ENCODE measurements at regions not wholly inside any gene's neighbourhood (a gene's known extent, or its start where the extent isn't known, plus 50 kb on each side); places are given as distances from the start of the nearest gene placed in this dataset.

DNA sequence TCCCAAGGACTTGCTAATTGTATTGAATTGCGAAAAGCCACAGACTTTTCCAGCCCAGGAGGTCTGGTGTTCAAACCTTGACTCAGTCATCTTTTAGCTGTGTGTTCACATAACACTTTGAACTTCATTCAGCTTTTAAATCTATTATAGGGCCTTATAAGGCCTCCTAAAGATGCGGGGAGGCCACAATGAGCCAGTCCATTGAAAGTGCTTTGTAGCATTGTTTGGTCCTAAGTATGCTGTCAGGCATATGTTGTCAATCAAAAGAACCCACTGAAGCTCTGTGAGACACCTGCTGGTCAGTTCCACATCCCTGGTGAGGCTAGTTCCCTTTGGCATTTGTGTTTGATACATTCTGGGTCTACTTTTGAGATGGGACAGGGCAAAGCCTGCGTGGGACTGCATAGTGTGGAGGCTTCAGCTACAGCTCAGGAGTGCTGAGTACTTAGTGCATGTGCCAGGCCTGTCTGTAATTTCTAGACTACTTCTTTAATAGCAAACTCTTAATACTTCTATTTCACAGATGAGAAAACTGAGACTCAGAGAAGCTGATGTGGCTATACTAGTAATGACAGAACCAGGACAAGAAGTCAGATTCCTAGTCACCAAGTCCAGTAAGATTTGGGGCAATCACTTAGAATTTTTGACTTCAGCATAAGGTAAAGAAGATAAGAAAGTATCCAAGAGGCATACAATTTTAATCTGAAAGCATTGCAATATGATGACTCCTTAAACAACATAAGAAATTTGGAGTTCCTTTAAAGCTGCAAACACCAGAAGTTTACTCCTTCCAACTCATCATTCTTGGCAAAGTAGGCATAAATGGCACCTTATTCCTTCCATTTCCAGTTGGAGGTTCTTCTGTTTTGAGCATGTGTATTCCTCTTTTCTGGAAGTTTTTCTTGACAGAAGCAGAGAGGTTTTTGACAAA lies 213.0 kb downstream of the PDCD6IP start:
- DNase-seq (ENCODE audit: low read depth), result no peak

DNA sequence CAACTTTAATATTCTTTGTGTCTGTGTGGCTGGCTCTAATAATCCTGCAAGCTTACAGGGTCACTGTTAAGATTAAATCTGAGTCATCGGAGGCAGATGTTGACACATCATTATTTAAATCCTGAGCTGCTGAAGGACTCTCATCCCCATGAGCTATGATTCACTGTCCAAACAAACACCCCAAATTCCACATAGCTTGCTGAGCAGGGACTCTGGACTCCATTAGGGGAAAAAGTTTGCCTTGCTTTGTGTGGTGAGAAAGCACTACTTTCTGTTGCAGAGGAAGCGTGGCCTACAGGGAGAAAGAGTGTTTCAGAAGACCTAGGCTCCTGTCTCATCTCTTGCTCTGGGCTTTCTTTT lies 213.7 kb downstream of the PDCD6IP start:
- no peak for DNase-seq (ENCODE audit: low read depth)

DNA sequence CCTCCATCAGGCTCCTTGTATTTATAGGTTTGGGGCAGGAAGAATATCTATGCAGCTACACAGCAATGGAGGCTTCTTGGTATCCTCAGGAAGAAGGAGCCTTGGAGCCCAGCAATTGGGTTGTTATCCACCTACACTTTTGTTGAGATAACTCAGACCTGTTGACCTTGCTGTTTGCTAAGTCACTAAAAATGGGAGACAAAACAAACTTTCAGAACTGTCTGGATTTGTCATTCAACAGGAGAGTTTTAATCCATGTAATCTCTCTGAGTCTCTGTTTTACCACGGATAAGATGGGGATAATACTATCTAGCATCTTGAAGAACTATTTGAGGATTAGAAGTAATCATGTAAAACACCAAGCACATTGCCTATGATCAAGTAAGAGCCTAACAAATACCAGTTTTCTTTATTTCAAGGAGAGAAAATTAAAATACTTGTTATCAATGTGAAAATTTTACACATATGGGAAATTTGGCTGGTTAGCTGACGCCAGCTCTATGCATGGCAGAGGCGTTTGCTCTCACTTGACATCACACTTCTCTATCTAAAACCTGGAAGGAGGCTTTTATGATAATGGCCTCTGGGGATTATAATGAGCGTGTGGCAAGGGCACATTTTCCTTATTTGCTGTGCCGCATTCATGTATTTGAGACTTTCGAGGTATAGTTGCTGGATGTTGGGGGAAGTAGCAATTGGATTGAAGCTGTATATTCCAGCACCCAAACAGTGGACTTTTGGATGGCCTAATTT lies 215.6 kb downstream of the PDCD6IP start:
- no peak for DNase-seq (ENCODE audit: low read depth)

DNA sequence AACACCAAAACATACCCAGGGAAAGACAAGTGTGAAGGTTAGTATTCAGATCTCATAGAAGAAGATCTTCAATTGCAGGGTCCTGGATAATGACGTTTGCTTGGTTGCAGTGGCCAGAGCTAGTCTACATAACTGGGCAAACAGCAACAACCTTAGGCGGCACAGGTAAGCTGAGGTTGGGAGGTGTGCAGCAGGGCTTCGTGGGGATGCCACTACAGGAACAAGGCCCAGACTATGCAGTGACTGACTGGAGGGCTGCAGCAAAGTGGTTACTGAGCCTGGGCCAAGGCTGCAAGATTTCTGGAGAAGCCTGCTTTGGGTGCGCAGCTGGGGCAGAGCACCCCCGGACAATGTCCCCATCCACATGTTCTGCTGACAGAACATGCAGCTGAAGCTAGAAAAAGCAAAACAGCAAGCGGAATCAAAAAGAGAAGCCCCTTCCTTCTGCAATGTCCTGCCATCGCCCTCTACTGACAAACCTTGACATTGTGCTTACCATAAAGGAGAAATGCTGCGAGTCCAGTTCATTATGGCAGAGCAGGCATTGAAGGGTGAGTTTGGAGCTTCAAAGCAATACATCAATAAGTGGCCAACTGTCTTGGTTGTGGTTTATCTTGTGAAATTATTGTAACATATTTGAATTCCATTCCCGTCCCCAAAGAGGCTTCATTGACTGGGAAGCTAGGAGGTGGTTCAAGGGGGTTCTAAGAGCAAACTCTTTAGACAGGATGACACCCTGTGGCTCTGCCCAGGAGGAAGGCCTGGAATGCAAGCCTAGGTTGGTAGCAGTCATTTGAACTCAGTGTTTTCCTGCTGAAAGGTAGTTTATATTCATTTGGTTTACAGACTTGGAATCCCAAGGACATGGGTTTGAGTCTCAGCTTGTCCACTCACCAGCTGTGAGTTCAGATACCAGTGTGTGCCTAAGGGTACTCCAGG lies 217.0 kb downstream of the PDCD6IP start:
- no peak for DNase-seq (ENCODE audit: low read depth)

DNA sequence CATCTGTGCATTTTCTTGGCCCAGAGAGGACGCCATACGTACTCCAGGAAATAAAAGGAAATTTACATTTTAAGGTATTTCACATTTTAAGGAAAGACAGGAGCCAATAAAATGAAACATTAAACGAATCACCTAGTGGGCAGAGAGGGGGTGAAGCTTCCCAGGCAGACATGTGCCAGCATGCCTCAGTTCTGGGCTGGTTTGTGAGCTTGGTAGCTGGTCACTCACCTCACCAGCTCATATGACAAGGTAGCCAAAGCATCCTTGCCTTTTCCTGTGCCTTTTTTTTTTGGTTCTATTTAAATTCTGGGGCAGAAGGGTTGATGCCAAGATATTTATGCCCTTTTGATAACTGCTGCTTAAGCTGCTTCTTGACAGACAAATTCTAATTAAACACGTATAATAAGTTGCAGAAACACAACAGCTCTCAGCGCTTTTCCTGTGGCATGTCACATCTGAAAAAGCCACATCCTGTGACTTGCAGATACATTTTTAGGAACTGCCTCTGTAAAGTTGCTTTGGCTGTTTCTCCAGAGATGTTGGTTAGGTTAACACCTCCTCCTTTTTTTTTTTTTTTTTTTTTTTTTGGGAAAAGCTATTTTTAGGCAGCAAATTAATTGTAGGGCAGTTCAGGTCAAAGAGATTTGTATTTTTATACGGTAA lies 218.6 kb downstream of the PDCD6IP start:
- DNase-seq (ENCODE audit: low read depth), result no peak

DNA sequence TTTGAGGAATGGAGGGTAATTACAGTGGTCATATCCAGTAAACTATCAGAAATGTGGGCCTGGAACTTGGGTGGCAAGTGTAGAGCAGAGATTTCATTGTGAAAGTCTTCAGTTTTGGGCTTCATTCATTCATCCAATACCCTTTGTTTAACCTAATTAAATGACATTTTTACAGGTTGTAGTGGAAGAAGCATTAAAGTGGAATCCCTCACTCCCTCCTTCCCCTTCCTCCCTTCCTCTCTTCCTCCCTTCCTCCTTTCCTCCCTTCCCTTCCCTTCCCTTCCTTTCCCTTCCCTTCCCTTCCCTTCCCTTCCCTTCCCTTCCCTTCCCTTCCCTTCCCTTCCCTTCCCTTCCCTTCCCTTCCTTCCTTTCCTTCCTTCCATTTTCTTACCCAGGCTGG lies 219.3 kb downstream of the PDCD6IP start:
- no peak for DNase-seq (ENCODE audit: low read depth)

DNA sequence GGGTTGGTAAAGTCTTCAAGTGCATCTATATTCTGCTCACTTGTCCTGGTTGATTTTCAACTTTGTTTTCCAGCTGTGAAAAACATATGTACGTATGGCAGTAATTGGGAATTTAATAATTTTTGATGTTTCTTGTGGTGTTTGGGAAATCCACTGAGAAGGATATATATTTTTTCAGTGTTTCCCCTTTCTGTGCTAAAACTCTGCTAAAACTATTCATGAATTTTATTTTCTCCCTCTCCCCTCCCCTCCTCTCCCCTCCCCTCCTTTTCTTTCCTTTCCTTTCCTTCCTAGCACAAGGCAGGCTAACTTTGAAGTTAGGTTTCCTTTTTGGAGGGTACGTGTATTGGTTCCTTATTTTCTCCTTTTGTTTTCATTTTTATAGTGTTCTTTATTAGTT lies 220.7 kb downstream of the PDCD6IP start:
- no peak for DNase-seq (ENCODE audit: low read depth)

DNA sequence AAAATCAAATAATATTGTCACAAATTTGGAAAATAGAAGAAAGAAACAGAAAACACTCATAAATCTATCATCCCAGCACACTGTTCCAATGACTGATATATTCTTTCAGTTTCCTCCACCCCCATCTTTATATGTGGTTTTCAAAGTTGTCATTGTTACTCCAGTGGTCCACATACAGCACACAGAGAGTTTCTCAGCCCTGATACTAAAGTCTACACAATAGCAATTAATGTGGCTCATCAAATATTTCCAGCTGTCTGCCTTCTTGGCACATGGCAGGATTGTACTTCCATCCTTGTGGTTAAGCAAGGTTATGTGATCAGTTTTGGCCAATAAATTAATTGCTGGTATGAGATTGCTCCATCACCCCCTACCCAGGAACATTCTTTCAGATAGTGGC lies 221.7 kb downstream of the PDCD6IP start:
- no peak for DNase-seq (ENCODE audit: low read depth)

DNA sequence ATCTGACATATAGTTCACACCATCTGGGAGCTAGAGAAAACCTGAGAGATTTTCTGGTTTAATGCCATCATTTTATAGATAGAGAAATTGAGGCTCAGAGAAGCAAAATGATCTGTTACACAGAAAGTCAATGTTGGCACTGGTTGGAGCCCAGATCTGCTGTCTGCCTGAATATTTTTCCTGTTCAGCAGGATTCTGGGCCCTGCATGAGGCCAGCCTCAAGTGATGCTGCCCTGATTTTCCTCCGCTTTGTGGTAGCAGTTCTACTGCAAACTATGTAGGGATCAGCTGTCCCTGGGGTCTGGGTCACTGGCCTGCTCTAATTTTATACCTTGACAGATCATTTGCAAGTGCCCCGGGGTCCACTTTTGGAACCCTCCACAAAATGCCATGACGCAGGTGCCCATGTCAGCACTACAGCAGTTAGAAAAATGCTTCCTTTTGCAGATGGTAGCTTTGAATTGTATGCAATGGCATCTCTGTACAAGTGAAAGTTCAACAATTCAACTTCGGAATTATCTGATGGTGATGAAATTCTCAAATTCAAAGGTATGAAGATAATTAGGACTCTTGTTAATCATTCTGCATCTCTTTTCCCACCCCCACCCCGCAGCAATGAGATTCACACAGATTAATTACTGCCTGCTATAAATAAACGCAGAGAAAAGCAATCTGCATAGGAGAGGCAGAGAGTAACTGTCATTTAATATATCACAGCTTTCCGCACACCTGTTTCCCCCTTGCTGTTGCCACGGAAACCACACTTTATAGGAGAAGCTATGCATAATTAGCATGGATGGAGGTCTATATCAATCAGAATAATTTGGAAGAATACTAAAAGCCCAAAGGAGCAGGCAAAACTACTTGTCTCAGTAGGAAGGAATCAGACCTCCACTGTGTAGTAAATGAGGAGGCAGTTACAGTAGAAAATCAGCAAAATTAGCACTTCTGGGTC lies 222.6 kb downstream of the PDCD6IP start:
- DNase-seq (ENCODE audit: low read depth), result no peak

DNA sequence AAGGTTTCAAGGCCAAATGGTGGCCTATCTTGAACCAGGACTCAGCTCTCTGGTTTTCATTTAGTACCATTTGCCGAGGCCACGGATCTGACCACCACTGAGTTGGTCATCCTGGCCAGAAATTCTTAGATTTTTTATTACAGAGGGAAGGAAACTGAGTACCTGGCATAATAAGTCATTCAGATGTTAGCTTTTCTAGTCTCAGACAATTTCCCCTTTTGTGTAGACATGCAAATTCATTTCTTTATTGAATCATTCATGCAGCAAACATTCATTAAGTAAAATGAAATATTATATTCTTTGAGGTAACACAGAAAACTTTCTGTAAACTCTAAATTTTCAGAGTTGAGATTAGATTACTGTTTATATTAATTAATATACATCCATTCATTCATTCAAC lies 223.7 kb downstream of the PDCD6IP start:
- no peak for DNase-seq (ENCODE audit: low read depth)

DNA sequence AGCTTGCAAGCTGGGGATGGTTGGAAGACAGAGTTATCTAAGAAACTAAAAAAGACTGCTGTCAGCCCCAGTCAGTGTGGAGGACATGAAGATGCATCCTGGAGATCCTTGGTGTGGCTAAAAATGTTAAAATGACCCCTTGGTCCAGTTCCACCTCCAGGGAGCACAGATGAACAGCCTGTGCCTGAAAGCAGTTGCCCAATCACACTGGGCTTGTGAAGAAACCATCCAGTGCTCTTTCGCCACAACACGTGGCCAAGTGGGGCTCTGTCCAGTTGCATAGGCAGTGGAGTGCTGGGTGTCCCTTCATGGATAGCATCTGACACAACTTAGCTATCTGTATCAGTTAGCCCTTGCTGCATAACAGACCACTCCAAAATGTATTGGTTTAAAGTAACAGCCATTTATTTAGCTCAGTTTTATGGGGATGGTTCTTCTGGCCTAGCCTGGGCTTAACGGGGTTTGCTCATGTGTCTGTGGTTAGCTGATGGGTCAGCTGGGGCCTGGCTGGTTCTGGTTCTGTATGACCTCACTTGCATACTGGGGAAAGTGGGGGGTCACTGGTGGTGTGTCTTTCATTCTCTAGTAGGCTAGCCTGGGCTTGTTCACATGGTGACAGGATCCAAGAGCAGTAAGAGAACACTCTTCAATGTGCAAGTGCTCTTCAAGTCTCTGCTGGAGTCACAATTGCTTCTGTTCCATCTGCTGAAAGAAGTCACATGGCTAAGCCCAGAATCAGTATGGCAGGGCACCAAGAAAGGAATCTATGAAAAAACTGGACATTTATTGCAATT lies 226.2 kb downstream of the PDCD6IP start:
- DNase-seq (ENCODE audit: low read depth), result no peak

DNA sequence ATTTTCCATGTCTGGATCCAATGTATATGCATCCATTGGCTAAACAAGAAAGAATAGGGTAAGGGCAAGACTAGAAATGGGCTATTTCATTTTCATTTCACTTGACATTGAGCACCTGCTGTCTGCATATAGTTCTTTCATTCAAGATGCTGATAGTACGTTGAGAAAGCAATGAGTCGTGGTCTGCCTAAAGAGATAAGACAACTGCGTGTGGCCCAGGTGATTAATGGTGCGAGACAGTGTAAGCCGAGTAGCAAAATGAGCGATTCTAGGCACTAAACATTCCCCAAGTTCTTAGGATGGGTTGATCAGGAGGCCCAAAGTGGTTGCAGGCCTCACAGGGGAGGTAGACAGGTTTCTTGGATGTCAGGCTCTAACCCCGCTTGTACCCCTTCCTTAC lies 235.4 kb downstream of the PDCD6IP start:
- DNase-seq (ENCODE audit: low read depth), result no peak

DNA sequence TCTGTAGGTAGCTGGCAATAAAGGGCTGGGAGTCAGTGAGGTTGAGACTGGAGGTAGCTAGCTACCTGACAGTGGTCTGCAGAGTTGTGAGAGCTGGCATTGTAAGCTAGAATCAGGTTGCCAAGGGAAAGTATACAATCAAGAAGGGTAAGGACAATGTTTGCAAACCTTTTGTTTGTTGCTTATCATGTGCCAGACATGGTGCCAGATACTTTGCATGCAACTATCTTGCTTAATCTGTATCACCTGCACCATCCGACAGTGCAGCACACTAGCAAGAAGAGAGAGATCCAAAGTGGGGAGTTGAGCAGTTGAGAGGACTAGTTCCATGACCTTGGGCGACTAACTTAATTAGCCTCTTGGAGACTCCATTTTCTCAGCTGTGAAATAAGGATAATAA lies 236.4 kb downstream of the PDCD6IP start:
- no peak for DNase-seq (ENCODE audit: low read depth)

DNA sequence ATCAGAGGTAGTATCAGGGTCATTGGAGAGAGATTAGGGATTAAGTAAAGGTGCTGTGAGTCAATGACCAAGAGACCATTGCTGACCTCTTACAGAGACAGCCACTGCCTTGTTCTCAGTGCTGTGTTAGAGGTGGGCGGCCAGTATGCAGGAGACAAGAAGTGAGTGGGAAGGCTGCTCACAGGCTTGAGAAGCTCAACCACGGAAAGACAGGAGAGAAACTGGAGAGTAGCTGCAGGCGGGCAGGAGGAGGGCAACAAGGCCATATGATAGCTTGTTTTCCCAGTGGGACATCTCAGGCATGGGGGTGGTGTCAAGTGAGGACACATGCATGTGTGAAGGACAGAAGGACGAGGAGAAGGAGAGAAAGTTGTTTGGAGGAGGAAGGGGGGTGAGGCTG lies 237.3 kb downstream of the PDCD6IP start:
- no peak for DNase-seq (ENCODE audit: low read depth)

DNA sequence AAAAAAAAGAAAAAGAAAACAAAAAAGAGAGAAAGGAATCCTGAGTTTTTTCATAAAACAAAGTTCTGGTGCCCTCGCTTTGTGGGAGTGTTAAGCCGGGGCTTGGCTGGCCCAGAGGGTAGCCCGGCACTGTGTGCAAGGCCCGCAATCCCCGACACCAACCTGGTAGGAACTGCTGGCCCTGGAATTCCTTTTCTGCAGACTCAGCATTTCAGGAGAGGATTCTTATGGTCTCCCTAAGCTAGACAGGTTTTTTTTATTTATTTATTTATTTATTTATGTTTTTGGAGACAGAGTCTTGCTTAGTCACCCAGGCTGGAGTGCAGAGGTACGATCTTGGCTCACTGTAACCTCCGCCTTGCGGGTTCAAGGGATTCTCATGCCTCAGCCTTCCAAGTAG lies 238.8 kb downstream of the PDCD6IP start:
- no peak for DNase-seq (ENCODE audit: low read depth)

DNA sequence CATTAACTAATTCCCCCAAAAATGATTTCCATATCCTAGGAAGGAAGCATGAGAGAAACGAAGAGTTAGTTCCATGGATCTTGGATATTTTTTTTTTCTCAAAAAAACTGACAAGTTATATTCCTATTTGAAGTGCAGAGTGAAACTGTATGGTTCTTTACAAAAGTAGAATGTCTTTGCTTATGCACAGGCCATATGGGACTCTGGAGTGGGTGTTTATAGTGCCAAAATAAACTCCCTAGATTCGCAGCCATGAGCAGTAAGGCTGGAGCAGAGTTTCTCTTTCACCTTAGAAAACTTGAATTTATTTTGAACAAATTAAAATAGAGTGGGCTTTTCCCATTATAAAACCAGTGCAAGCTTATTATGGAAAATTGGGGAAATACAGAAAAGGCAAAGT lies 239.7 kb downstream of the PDCD6IP start:
- DNase-seq (ENCODE audit: low read depth), result no peak

DNA sequence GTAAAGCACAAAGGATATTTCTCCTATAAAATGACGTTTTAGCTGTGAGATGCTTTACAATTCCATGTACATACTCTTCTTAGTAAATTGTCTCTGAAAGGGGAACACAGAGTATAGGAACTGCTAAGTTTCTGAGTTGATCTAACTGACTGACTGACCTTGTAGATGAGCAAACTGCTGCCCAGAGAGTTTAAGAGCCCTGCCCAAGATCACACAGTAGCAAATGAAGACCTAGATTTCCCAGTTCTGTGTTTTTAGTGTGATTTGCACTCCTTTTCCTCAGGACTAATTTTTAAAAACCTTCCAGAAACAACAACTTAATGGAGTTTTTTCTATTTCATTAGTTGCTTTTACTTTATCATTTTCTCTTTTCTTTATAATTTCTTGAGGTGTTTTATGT lies 247.7 kb downstream of the PDCD6IP start:
- DNase-seq (ENCODE audit: low read depth), result no peak

DNA sequence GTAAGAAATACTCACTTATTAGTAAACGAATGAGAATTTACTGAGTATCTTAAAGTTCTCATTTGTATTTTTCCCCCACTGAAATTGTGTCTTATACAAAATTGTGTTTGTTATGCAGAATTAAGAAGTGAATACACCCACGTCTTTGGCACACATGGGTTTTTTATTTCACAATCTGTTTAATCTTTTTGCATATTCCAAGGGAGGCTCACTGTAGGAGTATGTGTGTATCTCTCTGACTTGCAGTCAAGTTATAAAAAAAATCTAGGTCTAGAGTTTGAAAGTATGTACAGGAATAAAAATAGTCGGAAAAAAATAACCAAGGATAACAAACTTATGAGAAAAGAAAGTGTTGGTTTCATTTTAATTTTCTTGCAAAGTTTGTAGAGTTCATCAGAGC lies 255.2 kb downstream of the PDCD6IP start:
- no peak for DNase-seq (ENCODE audit: low read depth)

DNA sequence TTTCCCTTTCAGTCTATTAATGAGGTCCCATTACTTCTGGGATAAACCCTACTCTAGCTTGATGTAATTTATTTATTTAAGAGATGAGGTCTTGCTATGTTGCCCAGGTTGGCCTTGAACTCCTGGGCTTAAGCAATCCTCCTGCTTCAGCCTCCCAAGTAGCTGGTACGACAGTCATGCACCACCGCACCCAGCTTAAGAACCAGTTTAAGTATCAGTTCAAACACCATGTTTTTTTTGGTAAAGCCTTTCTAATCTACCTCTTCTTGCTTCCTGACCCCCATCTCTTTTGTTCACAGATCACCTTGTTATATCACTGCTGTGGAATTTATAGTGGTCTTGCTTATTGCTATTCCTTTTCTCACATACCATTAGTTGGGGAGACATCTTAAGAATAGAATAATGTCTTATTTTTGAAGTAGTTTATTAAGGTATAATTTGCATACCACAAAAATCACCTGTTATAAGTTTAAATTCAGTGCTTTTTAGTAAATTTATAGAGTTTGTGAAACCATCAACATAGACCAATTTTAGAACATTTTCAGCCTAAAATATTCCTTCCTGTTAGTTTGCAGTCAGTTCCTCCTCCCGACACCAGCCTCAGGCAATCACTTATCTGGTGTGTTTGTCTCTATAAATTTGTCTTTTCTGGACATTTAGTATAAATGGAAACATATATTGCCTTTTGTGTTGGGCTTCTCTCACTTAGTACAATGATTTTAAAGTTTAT lies 257.9 kb downstream of the PDCD6IP start:
- no peak for DNase-seq (ENCODE audit: low read depth)
